ENCODE measurements at regions not wholly inside any gene's neighbourhood (a gene's known extent, or its start where the extent isn't known, plus 50 kb on each side); places are given as distances from the start of the nearest gene placed in this dataset.
A peak's percentile ranks its signal among the peaks of the same experiment; 100 is the strongest.

DNA sequence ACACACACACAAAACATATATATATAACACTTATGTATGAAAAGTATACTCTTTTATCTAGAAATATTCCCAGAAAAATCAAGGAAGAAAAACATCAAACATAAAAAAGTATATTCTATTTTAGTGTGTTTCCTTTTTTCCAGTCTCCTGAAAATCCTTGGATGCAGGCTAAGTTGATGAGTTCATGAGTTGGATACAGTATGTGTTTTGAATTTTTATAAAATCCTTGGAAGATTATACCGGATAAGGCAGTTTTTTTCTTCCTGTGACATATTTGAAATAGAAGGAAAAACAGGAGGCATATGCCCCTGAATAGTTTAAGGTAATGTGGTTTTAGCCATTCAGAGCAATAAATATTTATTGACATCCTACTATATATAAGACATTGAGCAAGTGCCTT lies 203.6 kb downstream of the SNX18 start:
- H3K27ac ChIP-seq (ENCODE audit: low read length) = peak overlapping the region; percentile 72
- peaks cover 22% of the 10 kb centered on the region for H3K4me1 ChIP-seq (ENCODE audit: control insufficient read depth, insufficient read depth, low read length)
- peak; percentile 93 for DNase-seq
- no peak overlapping the region for H3K4me3 ChIP-seq (ENCODE audit: low read length)
- peaks cover 3% of the 10 kb centered on the region for H3K9me3 ChIP-seq (replicated peaks; ENCODE audit: control insufficient read depth, low read depth, low read length)
- H3K27me3 ChIP-seq (ENCODE audit: control insufficient read depth, insufficient read depth, low read length) = no peaks in the 10 kb centered on the region
- no CpG with 5 or more reads among the region's 1 CpG for WGBS (ENCODE audit: insufficient coverage)
- no peaks in the 10 kb centered on the region for H3K36me3 ChIP-seq (ENCODE audit: control insufficient read depth, insufficient read depth, low read length)

DNA sequence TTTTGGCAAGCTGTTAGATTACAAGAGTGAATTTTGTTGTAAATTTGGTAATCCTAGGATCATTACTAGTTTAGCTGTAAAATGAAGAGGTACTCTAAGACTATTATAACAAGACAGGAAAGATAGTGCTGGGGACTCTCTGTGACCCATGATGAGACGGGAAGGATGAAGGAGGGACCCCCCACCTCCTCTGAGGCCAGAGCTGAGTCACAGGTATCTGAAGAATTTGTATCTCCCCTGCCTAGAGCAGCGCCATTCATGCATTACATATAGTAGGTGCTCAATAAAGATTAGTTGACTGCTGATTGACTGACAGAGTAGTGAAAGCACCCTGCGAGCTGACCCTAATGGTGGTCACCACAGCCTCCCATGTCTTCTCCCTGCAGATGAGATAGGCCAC lies 202.8 kb downstream of the SNX18 start:
- H3K36me3 ChIP-seq (ENCODE audit: control insufficient read depth, insufficient read depth, low read length) = no peaks in the 10 kb centered on the region
- H3K27ac ChIP-seq (ENCODE audit: low read length) = peak overlapping the region; percentile 72
- H3K27me3 ChIP-seq (ENCODE audit: control insufficient read depth, insufficient read depth, low read length) = no peaks in the 10 kb centered on the region
- H3K4me3 ChIP-seq (ENCODE audit: low read length) = no peak overlapping the region
- H3K4me1 ChIP-seq (ENCODE audit: control insufficient read depth, insufficient read depth, low read length) = peaks cover 22% of the 10 kb centered on the region
- DNase-seq = no peak
- WGBS (ENCODE audit: insufficient coverage) = no CpG with 5 or more reads among the region's 3 CpGs
- H3K9me3 ChIP-seq (replicated peaks; ENCODE audit: control insufficient read depth, low read depth, low read length) = peaks cover 3% of the 10 kb centered on the region

DNA sequence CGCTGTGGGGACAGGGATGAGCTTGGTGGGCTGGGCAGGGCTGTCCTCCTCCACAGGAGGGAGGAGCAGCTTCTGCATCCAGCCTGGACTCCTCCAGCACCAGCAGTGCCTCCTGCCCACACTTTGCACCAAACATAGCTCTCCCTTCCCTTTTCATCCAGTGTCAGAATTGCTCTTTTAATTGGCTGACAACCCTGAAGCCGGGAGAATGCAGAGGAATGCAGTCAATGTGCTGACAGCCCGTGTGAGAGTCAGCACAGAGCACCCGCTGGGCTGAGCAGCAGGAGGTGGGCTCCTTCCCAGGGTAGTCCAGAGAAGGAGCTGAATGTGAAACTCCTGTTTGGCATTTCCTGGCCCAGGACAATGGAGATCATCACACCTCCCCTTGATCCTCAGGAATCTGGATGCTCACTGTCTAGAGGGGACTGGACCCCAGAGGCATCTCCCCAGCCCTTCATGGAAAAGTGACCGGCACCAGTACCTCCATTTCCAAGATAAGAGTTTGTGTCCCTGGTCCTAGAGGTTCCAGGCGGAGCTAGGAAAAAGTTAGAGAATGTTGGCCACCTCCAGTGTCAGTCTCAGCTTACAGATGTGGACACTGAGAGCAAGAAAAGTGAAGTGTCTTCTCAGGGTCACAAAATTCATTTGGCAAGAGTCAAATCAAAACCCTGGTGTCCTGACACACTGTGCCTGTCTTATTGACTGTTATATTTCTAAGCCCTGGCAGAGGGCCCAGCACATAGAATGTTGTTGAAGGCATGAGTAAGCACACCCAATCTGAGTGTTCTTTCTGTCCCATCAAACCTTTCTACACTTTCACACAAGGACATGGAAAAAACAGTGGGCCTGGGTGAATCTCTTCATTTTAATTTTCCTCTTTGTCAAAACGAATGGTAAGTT lies 202.1 kb downstream of the SNX18 start:
- Histone ChIP-seq H3K36me3 (ENCODE audit: control insufficient read depth, insufficient read depth, low read length) (no peaks in the 10 kb centered on the region), H3K27ac (ENCODE audit: low read length) (peak overlapping the region; percentile 72), H3K9me3 (replicated peaks; ENCODE audit: control insufficient read depth, low read depth, low read length) (peaks cover 3% of the 10 kb centered on the region), H3K4me1 (ENCODE audit: control insufficient read depth, insufficient read depth, low read length) (peaks cover 22% of the 10 kb centered on the region), H3K4me3 (ENCODE audit: low read length) (no peak overlapping the region), H3K27me3 (ENCODE audit: control insufficient read depth, insufficient read depth, low read length) (no peaks in the 10 kb centered on the region)
- peak; percentile 83 for DNase-seq
- WGBS (ENCODE audit: insufficient coverage) = 23% methylated on average over 4 of the region's 7 CpGs

DNA sequence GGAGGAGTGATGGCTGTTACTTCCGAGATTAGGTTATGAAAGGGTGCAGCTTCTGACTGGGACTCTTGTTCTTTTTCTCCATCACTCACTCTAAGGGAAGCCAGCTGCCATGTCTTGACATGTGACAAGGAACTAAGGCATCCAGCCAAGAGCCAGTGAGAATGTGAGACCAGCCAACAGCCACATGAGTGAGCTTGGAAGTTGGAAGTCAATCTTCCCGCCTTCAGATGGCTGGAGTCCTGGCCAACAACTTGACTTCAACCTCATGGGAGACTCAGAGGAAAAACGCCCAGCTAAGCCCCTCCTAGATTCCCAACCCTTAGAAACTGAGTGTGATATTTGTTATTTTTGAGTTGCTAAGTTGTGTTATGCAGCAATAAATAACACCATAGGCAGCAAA lies 201.1 kb downstream of the SNX18 start:
- peaks cover 3% of the 10 kb centered on the region for H3K9me3 ChIP-seq (replicated peaks; ENCODE audit: control insufficient read depth, low read depth, low read length)
- no peaks in the 10 kb centered on the region for H3K36me3 ChIP-seq (ENCODE audit: control insufficient read depth, insufficient read depth, low read length)
- no peak overlapping the region for H3K4me3 ChIP-seq (ENCODE audit: low read length)
- DNase-seq = peak; percentile 96
- H3K27ac ChIP-seq (ENCODE audit: low read length) = peak overlapping the region; percentile 72
- no CpG with 5 or more reads among the region's 3 CpGs for WGBS (ENCODE audit: insufficient coverage)
- H3K27me3 ChIP-seq (ENCODE audit: control insufficient read depth, insufficient read depth, low read length) = no peaks in the 10 kb centered on the region
- peaks cover 22% of the 10 kb centered on the region for H3K4me1 ChIP-seq (ENCODE audit: control insufficient read depth, insufficient read depth, low read length)

DNA sequence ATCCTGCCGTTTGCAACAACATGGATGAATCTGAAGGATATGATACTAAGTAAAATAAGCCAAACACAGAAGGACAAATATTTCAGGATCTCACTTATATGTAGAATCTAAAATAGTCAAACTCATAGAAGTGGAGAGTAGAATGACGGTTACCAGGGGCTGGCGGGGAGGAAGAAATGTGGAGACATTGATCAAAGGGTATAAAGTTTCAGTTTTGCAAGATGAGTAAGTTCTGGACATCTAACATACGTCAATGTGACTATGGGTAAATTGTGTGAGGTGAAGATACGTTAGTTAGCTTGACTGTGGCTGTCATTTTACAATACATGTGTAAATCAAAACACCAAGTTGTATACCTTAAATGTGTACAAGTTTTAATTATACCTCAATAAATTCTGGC lies 200.3 kb downstream of the SNX18 start:
- Histone ChIP-seq H3K27ac (ENCODE audit: low read length) (no peak overlapping the region), H3K4me3 (ENCODE audit: low read length) (no peak overlapping the region), H3K27me3 (ENCODE audit: control insufficient read depth, insufficient read depth, low read length) (no peaks in the 10 kb centered on the region), H3K36me3 (ENCODE audit: control insufficient read depth, insufficient read depth, low read length) (no peaks in the 10 kb centered on the region), H3K9me3 (replicated peaks; ENCODE audit: control insufficient read depth, low read depth, low read length) (peaks cover 3% of the 10 kb centered on the region), H3K4me1 (ENCODE audit: control insufficient read depth, insufficient read depth, low read length) (peaks cover 22% of the 10 kb centered on the region)
- DNase-seq = no peak
- 100% methylated on average over 1 of the region's 5 CpGs for WGBS (ENCODE audit: insufficient coverage)

DNA sequence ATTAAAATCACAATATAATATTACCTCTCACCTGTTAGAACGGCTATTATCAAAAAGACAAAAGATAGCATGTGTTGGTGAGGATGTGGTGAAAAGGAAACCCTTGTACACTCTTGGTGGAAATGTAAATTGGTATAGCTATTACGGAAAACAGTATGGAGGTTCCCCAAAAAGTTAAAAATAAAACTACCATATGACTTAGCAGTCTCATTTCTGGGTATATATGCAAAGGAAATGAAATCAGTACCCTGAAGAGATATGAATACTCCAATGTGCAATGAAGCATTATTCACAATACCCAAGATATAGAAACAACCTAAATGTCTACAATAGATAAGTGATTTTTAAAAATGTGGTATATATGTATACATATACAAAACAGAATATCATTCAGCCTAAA lies 199.9 kb downstream of the SNX18 start:
- no CpG with 5 or more reads among the region's 2 CpGs for WGBS (ENCODE audit: insufficient coverage)
- Histone ChIP-seq H3K27ac (ENCODE audit: low read length) (no peak overlapping the region), H3K36me3 (ENCODE audit: control insufficient read depth, insufficient read depth, low read length) (no peaks in the 10 kb centered on the region), H3K27me3 (ENCODE audit: control insufficient read depth, insufficient read depth, low read length) (no peaks in the 10 kb centered on the region), H3K9me3 (replicated peaks; ENCODE audit: control insufficient read depth, low read depth, low read length) (peaks cover 3% of the 10 kb centered on the region), H3K4me3 (ENCODE audit: low read length) (no peak overlapping the region), H3K4me1 (ENCODE audit: control insufficient read depth, insufficient read depth, low read length) (peaks cover 22% of the 10 kb centered on the region)
- no peak for DNase-seq

DNA sequence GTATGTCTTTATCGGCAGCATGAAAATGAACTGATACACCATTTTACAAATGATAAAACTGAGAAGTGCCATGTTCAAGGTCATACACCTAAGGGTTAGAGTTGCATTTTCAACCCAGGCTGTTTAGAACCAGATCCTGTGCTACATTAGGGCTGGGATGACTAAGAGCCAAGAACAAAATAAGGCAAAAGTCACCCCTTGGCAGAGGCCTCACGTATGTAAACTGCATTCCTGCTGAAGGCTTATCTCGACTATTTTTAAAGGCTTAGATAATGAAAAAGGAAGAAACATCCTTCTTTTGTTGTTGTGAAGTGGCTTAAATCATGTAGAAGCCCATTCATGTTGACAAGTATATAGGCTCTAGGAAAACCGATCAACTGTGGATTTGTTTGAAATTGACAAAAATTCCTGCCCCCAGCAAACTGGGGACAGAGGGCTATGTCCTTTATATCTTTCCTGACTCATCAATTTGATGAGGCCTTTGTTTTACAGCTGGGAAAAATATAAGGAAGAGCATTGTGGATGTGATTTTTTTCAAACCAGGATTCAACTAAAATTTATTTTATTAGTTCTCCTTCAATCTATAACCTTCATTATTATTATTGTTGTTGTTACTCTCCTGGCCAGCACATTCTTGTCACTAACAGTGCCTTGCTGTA lies 196.5 kb downstream of the SNX18 start:
- no peak overlapping the region for H3K4me3 ChIP-seq (ENCODE audit: low read length)
- DNase-seq = no peak
- no peak overlapping the region for H3K27ac ChIP-seq (ENCODE audit: low read length)
- peaks cover 6% of the 10 kb centered on the region for H3K4me1 ChIP-seq (ENCODE audit: control insufficient read depth, insufficient read depth, low read length)
- 45% methylated on average over 1 of the region's 4 CpGs for WGBS (ENCODE audit: insufficient coverage)
- no peaks in the 10 kb centered on the region for H3K36me3 ChIP-seq (ENCODE audit: control insufficient read depth, insufficient read depth, low read length)
- H3K9me3 ChIP-seq (replicated peaks; ENCODE audit: control insufficient read depth, low read depth, low read length) = peaks cover 3% of the 10 kb centered on the region
- H3K27me3 ChIP-seq (ENCODE audit: control insufficient read depth, insufficient read depth, low read length) = no peaks in the 10 kb centered on the region

DNA sequence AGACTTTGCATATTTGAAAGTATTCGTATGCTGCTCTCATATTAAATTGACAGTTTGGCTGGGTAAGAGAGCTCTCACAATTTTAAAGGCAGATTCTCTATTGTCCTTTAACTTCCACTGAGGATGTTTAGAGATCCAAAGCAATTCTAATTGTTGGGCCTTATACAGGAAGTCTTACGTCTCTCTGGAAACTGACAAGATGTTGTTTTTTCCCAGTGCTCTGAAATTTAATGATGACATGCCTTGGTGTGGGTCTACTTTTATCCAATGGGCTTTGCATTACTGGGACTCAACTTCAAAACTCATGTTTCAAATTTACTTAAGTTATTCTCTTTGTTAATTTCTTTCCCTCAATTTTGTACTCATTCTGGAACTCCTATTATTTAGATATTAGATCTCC lies 191.5 kb downstream of the SNX18 start:
- H3K9me3 ChIP-seq (replicated peaks; ENCODE audit: control insufficient read depth, low read depth, low read length) = no peaks in the 10 kb centered on the region
- DNase-seq = no peak
- H3K36me3 ChIP-seq (ENCODE audit: control insufficient read depth, insufficient read depth, low read length) = no peaks in the 10 kb centered on the region
- no CpG with 5 or more reads among the region's 2 CpGs for WGBS (ENCODE audit: insufficient coverage)
- H3K4me3 ChIP-seq (ENCODE audit: low read length) = no peak overlapping the region
- no peaks in the 10 kb centered on the region for H3K4me1 ChIP-seq (ENCODE audit: control insufficient read depth, insufficient read depth, low read length)
- H3K27me3 ChIP-seq (ENCODE audit: control insufficient read depth, insufficient read depth, low read length) = no peaks in the 10 kb centered on the region
- H3K27ac ChIP-seq (ENCODE audit: low read length) = no peak overlapping the region

DNA sequence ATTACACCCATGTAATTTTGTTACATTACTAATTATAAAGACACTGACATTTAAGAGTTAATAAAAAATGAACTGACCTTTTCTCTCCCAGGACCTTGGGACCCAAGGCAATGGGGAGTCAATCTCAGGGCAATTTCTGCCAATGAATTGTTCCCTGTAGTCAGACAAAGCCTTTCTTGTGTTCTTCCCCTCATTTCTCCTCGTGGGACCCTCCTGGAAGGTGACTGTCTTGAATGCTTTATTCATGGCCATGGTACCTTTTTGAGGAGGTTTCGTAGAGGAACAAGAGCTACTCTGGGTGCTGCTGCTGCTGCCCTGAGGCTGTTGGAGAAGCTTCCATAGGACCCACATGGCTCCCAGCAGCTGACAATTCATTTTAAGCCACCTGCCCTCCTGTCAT lies 190.3 kb downstream of the SNX18 start:
- Histone ChIP-seq H3K27me3 (ENCODE audit: control insufficient read depth, insufficient read depth, low read length) (no peaks in the 10 kb centered on the region), H3K9me3 (replicated peaks; ENCODE audit: control insufficient read depth, low read depth, low read length) (no peaks in the 10 kb centered on the region), H3K27ac (ENCODE audit: low read length) (no peak overlapping the region), H3K4me3 (ENCODE audit: low read length) (no peak overlapping the region), H3K4me1 (ENCODE audit: control insufficient read depth, insufficient read depth, low read length) (peaks cover 10% of the 10 kb centered on the region), H3K36me3 (ENCODE audit: control insufficient read depth, insufficient read depth, low read length) (no peaks in the 10 kb centered on the region)
- no CpG with 5 or more reads among the region's 2 CpGs for WGBS (ENCODE audit: insufficient coverage)
- DNase-seq = no peak

DNA sequence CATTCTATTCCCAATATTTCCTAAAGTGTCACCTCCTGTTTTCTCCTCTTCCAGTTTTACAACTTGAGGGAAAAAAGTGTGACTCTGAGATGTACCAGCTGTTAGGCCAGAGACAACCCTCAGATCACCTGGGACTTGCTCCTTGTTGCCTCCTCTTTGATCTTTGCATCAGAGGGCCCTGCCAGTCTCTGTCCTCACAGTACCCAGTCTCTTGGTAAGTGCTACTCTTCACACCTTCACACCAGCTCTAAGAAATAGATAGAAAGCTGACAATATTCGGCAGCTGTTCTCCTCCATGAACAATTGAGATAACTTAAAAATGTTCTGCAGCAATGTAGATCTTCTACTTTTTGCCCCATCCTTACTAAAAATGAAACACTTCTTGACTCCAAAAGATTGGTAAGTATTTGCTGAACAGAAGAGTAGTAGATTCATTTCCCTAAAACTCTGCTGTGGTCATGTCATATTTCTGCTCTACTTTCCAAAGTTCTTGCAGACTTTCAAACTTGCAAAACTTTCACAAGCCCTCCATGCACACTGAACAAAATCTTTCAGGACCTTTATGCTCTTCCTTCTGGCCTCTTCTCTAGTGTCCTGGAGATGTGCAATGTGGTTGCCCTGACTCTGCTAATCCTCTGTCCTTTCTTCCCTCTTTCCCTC lies 188.6 kb downstream of the SNX18 start:
- no peak overlapping the region for H3K4me3 ChIP-seq (ENCODE audit: low read length)
- H3K36me3 ChIP-seq (ENCODE audit: control insufficient read depth, insufficient read depth, low read length) = no peaks in the 10 kb centered on the region
- no peak overlapping the region for H3K27ac ChIP-seq (ENCODE audit: low read length)
- DNase-seq = no peak
- H3K4me1 ChIP-seq (ENCODE audit: control insufficient read depth, insufficient read depth, low read length) = peaks cover 14% of the 10 kb centered on the region
- no CpG with 5 or more reads among the region's 1 CpG for WGBS (ENCODE audit: insufficient coverage)
- no peaks in the 10 kb centered on the region for H3K9me3 ChIP-seq (replicated peaks; ENCODE audit: control insufficient read depth, low read depth, low read length)
- no peaks in the 10 kb centered on the region for H3K27me3 ChIP-seq (ENCODE audit: control insufficient read depth, insufficient read depth, low read length)

Data from muscle of leg (tissue), 3 donors.